ENCODE measurements at regions not wholly inside any gene's neighbourhood (a gene's known extent, or its start where the extent isn't known, plus 50 kb on each side); places are given as distances from the start of the nearest gene placed in this dataset.

DNA sequence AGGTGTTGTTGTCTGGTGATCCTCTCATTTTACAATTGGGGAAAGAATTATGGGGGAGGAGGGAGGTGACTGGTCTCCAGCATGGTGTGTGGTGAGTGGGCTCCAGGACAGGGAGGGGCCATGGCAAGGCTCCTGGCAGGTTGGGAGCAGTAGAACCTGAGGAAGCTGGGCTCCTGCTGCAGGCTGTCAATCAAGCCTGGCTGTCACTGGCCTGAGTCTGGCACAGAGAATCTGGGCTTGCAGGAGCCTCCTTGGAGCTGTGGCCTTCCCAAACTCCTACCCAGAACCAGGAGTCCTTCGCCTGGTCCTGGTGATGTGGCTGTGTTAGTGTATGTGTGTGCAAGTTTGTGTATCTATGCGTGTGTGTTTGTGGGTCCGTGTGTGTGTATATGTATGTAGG lies 131.9 kb upstream of the CSF3R start:
- DNase-seq, result no peak
- H3K27me3 ChIP-seq, result peaks cover 0 to 26% (median 0%) of the 10 kb centered on the region in 3 donors

DNA sequence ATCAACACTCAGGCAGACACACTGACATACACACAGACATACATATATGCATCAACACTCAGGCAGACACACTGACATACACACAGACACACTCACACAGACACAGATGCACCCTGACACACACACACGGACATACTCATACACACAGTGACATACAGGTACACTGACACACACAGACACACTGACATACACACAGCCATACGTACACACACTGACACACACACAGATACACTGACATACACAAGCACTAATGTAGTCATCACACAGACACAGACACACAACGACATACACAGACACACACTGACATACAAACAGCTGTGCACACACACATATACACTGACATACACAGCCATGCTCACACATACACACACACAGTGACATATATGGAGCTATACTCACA lies 131.0 kb upstream of the CSF3R start:
- TF ChIP-seq, protein P1, sequence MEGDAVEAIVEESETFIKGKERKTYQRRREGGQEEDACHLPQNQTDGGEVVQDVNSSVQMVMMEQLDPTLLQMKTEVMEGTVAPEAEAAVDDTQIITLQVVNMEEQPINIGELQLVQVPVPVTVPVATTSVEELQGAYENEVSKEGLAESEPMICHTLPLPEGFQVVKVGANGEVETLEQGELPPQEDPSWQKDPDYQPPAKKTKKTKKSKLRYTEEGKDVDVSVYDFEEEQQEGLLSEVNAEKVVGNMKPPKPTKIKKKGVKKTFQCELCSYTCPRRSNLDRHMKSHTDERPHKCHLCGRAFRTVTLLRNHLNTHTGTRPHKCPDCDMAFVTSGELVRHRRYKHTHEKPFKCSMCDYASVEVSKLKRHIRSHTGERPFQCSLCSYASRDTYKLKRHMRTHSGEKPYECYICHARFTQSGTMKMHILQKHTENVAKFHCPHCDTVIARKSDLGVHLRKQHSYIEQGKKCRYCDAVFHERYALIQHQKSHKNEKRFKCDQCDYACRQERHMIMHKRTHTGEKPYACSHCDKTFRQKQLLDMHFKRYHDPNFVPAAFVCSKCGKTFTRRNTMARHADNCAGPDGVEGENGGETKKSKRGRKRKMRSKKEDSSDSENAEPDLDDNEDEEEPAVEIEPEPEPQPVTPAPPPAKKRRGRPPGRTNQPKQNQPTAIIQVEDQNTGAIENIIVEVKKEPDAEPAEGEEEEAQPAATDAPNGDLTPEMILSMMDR (IDR thresholded peaks at IDR 0.05), result no peak
- no peak for TF ChIP-seq POLR2AphosphoS5 (IDR thresholded peaks at IDR 0.05)
- TF ChIP-seq POLR2A (IDR thresholded peaks at IDR 0.05), result no peak
- TF ChIP-seq EP300 (IDR thresholded peaks at IDR 0.05), result no peak
- 68 to 80% (median 76%) methylated on average over 3 of the region's 3 CpGs for WGBS, 5 donors
- no peak for DNase-seq
- no peaks in the 10 kb centered on the region for H3K4me1 ChIP-seq
- no peak overlapping the region for H3K4me3 ChIP-seq
- H3K36me3 ChIP-seq, result no peaks in the 10 kb centered on the region
- intact Hi-C loops (cut with DNase I; ENCODE audit: low total_unique reads), result no loop called here
- H3K9me3 ChIP-seq, result no peaks in the 10 kb centered on the region
- H3K27me3 ChIP-seq, result peaks cover 0 to 33% (median 0%) of the 10 kb centered on the region in 3 donors
- H3K27ac ChIP-seq, result no peak overlapping the region

More for the DNA sequence above, 131.9 kb upstream of the CSF3R start:
- H3K4me1 ChIP-seq, result no peaks in the 10 kb centered on the region
- H3K36me3 ChIP-seq, result no peaks in the 10 kb centered on the region
- no peaks in the 10 kb centered on the region for H3K9me3 ChIP-seq
- intact Hi-C loops (cut with DNase I; ENCODE audit: low total_unique reads), result no loop called here
- TF ChIP-seq, protein P1 (IDR thresholded peaks at IDR 0.05), result no peak
- TF ChIP-seq POLR2AphosphoS5 (IDR thresholded peaks at IDR 0.05) (no peak), EP300 (IDR thresholded peaks at IDR 0.05) (no peak), POLR2A (IDR thresholded peaks at IDR 0.05) (no peak)
- WGBS, 5 donors, result 80 to 93% (median 87%) methylated on average over 1 to 3 of the region's 3 CpGs
- no peak overlapping the region for H3K27ac ChIP-seq
- H3K4me3 ChIP-seq, result no peak overlapping the region

DNA sequence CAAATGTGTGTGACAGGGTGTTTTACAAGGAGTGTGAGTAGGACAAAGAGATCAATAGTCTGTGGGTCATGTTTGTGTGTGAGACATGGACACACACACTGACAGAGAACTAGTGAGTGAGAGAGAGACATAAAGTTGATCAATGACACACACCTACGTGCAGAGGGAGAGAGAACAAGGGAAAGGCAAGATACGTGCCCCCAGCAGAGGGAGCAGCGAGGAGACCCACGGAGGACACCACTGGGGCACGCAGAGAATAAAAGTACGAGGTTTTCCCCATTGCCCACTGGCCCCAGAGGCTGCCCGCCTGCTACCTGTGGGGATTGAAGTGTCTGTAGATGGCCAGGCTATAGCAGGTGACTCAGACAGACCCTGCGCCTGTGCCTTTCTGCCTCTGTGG lies 130.2 kb upstream of the CSF3R start:
- Histone ChIP-seq H3K27ac (no peak overlapping the region), H3K4me1 (no peaks in the 10 kb centered on the region), H3K27me3 (peaks cover 0 to 33% (median 0%) of the 10 kb centered on the region in 3 donors), H3K36me3 (no peaks in the 10 kb centered on the region), H3K9me3 (no peaks in the 10 kb centered on the region), H3K4me3 (no peak overlapping the region)
- no peak for DNase-seq
- intact Hi-C loops (cut with DNase I; ENCODE audit: low total_unique reads), result no loop called here
- TF ChIP-seq POLR2A (IDR thresholded peaks at IDR 0.05) (no peak), POLR2AphosphoS5 (IDR thresholded peaks at IDR 0.05) (no peak), EP300 (IDR thresholded peaks at IDR 0.05) (no peak)
- TF ChIP-seq, protein P1 (IDR thresholded peaks at IDR 0.05), result no peak
- WGBS, 5 donors, result 39 to 48% (median 42%) methylated on average over 8 of the region's 8 CpGs

DNA sequence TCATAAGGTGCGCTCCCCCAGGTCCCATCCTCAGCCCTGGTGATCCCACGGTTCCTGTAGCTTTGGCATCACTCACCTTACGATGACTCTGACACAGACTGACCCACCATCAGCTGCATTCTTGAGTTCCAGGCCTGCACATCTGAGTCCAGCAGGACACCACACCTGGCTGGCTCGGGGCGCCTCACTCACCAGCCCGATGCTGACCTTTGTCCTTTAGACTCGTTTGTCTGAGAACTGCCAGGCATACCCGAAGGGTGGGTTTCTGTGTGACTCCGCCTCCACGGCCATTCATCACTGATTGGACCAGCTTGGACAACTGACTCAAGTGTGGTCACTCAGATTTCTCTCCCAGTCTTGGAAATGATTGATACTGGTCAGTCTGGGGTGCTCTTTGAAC lies 129.4 kb upstream of the CSF3R start:
- no peaks in the 10 kb centered on the region for H3K4me1 ChIP-seq
- no peak overlapping the region for H3K27ac ChIP-seq
- peaks cover 0 to 33% (median 0%) of the 10 kb centered on the region in 3 donors for H3K27me3 ChIP-seq
- no peaks in the 10 kb centered on the region for H3K9me3 ChIP-seq
- intact Hi-C loops (cut with DNase I; ENCODE audit: low total_unique reads), result no loop called here
- TF ChIP-seq EP300 (IDR thresholded peaks at IDR 0.05), result no peak
- TF ChIP-seq, protein P1 (IDR thresholded peaks at IDR 0.05), result no peak
- TF ChIP-seq POLR2A (IDR thresholded peaks at IDR 0.05), result no peak
- TF ChIP-seq POLR2AphosphoS5 (IDR thresholded peaks at IDR 0.05), result no peak
- DNase-seq, result no peak
- H3K4me3 ChIP-seq, result no peak overlapping the region
- no peaks in the 10 kb centered on the region for H3K36me3 ChIP-seq
- WGBS, 5 donors, result 48 to 56% (median 53%) methylated on average over 10 of the region's 10 CpGs
